ENCODE measurements at regions not wholly inside any gene's neighbourhood (a gene's known extent, or its start where the extent isn't known, plus 50 kb on each side); places are given as distances from the start of the nearest gene placed in this dataset.
"Not testable (repeated sequence)": the region's sequence is repeated elsewhere in the genome, so short reads cannot be mapped to it uniquely, and the experiment has no call there.

DNA sequence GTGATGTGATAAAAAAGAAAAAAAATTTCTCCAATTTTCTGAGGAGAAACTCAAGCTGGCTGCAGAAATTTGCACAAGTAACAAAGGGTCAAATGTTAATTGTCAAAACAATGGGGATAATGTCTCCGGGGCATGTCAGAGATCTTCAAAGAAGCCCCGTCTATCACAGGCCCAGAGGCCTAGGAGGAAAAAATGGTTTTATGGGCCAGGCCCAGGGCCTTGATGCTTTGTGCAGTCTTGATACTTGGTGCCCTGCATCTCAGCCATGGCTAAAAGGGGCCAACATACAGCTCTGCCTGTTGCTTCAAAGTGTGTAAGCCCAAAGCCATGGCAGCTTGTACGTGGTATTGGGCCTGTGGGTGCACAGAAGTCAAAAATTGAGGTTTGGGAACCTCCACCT is 961.0 kb downstream of the FAM133A start:
- no peak for DNase-seq

- DNase-seq, result no peak
These were observed 971.7 kb downstream of the FAM133A start for GRCh38 chrX:94645726-94646125.

DNA sequence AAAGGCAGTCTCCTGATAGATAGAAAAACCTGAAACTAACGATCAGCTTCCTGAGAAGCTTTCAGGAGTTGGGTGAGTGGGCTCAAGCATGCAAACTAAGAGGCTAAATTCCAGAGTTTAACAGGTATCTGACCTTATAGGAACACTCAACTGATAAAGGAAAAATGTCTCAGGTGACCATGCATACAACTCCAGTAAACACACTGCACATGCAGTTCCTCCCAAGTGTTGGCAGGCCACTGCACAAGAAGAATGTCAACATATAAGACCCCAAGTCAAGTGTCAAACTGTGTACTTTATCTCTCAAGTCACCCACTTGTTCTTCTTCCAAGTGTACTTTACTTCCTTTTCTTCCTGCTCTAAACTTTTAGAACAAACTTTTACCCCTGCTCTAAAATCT is 981.2 kb downstream of the FAM133A start:
- no peak for DNase-seq

DNA sequence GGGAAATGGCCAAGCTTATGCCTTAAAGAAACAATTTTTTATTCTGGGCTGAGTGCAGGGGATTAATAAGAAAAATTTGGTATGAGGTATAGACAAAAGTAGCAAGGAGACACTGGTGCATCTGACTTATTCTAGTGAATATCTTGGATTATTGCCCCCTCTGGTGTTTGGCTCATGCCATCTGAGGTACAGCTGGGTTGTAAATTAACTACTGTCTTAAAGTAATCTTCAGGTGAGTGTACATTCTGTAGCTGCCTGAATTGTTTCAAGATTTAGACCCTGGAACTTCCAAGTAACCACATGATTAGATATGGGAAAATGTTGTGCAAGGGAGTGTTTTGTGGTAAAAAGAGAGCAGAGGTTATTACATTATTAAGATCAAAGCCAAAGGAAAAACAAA is 988.7 kb downstream of the FAM133A start:
- no peak for DNase-seq

- DNase-seq, result no peak
These were observed 1002.3 kb downstream of the FAM133A start for GRCh38 chrX:94676285-94676684.

DNA sequence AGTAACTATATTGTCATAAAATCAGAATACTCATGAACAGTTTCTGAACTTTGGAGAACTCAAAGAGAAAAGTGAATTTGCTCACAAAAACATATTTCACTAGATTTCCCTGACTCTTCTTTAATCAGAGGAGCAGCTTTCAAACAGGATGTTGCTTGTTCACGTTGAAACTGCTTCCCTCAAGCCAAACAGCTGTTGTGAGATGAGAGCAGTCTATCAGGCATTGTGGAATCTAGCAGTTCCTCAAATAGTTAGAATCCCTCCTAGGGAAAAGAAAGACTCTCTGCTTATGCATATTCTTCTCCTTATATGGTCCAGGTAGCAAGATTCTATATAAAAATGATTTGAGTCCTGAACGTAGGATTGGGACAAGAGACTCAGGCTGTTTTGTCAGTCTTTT is 1012.1 kb downstream of the FAM133A start:
- DNase-seq, result no peak

DNA sequence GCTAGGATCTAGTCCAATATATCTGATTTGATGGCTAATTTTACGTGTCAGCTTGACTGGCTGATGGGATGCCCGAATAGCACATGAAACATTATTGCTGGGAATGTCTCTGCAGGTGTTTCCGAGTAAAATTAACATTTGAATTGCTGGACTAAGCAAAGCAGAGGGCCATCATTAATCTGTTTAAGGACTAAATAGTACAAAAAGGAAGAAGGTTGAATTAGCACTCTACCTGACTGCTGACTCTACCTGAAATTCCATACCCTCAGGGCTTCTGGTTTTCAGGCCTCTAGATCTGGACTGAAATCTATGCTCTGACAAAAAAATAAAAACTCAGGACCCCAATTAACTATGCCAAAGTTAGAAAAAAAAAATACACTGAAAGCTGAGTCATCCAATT is 1021.9 kb downstream of the FAM133A start:
- no peak for DNase-seq

DNA sequence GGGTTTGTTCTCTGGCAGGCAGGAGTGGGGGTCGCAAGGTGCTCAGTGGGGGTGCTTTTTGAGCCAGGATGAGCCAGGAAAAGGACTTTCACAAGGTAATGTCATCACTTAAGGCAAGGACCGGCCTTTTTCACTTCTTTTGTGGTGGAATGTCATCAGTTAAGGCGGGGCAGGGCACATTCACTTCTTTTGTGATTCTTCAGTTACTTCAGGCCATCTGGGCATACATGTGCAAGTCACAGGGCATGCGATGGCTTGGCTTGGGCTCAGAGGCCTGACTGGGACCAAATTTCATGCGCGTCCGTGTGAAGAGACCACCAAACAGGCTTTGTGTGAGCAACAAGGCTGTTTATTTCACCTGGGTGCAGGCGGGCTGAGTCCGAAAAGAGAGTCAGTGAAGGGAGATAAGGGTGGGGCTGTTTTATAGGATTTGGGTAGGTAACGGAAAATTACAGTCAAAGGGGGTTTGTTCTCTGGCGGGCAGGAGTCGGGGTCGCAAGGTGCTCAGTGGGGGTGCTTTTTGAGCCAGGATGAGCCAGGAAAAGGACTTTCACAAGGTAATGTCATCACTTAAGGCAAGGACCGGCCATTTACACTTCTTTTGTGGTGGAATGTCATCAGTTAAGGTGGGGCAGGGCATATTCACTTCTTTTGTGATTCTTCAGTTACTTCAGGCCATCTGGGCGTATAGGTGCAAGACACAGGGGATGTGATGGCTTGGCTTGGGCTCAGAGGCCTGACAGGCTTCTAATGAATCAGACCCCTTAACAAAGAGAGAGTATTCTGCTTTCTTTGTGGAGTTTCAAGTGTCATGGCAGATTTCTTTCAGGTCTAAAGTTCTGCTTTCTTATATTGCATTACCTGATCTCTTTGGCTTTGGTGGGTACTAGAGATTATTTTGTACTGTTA is 1030.6 kb downstream of the FAM133A start:
- not testable (repeated sequence) for DNase-seq

- no peak for DNase-seq
These were observed 1047.4 kb downstream of the FAM133A start for GRCh38 chrX:94721386-94721785.

DNA sequence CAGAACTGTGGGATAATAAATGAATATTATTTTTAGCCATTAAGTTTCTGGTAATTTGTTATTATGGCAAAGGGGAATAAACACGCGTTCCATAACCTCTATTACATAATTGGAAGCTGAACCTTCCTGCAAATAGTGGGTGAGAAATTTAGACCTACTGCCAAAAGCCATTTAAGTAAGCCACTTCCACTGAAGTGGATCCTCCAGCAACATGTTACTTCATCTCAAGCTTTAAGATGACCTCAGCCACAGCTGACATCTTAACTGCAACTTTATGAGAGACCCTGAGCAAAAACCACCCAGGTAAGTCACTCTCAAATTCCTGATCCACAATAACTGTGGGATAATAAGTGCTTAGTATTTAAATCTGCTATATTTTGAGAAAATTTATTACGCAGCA is 1048.6 kb downstream of the FAM133A start:
- DNase-seq, result no peak

- no peak for DNase-seq
These were observed 1068.8 kb downstream of the FAM133A start for GRCh38 chrX:94742772-94743171.

DNA sequence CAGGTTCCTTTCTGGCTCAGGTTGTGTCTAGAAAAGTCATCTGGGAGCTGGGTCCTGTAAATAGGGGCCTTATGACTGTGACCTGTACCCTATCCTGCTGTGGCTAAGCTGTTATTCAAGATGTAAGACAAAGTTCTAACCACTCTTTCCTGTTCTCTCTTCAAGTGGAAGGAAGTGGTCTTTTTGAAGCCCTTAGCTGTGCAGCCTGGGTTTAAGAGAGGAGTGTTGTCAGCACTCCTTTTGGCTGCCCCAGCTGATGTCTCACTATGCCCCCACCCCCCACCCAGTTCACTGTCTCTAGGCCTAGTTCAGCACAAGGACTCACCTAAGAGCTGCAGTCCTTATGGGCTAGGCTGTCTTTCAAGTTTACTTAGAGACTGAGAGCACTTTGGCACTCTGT is 1069.5 kb downstream of the FAM133A start:
- DNase-seq, result no peak

- DNase-seq, result no peak
These were observed 1070.8 kb downstream of the FAM133A start for GRCh38 chrX:94744786-94745185.

GRCh38 chrX:94751611-94752010 is 1077.6 kb downstream of the FAM133A start:
- DNase-seq, result no peak

DNA sequence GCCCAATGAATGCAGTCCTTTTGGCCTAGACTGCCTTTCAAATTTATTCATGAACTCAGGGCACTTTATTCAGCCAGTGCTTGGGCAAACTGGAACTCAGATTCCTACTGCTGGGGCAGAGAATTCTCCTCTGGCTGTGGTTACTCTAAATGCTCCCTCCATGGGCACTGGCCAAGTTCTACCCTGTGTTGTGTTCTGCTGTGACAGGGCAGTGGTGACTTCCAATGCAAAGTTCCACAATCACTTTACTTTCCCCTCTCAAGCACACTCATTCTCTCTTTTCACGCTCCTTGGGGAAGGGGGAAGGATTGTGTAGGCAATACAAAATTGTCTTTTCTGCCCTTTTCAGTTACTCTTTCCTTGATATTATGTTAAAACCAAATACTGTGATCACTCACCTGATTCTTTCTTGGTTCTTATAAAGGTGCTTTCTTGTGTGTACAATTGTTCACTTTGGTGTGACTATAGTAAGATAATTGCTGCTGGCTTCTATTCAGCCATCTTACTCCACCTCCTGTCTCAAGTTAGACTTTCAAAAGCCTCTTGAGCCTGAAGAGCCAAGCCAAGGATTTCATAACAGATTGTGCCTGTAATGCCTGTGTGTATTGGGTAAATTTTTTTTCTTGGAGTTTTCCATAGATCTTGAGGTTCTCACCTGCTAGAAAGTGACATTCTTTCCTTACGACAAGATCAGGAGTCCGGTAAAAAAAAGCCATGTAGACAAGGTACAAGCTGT is 1078.6 kb downstream of the FAM133A start:
- DNase-seq, result no peak

- DNase-seq, result peak; percentile 2
These were observed 1084.1 kb downstream of the FAM133A start for GRCh38 chrX:94758130-94758529.

DNA sequence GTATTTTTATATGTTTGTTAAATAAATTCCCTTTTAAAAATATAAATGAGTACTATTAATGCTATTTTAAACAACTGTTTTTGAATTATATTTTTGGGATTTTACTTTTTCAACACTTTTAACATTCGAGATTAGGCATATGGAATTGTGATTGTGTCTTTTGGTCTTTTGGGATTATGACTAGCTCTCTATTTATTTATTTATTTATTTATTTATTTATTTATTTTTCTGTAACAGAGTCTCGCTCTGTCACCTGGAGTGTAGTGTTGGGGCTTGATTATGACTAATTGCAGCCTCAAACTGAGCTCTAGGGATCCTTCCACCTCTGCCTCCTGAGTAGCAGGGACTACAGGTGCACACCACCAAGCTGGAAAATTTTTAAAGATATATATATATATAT is 1101.6 kb downstream of the FAM133A start:
- no peak for DNase-seq

- no peak for DNase-seq
These were observed 1139.5 kb downstream of the FAM133A start for GRCh38 chrX:94813541-94813940.

DNA sequence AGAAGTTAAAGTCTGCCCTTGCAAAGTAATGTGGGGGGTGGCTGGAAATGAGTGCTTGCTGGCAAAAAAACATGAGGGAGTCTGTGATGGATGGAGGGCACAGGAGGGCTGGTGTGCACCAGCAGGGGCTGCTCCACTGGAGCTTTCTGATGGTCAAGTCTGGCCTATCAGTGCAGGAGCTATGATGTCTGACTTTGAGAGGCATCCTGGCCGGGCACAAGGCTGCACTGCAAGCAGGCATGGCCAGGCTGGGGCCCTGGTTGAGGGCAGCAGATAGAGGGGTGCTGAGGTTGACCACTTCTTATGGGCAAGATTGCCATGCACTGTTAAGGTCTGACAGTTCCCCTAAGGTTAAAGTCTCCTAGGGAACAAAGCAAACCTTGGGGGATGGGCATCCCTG is 1140.2 kb downstream of the FAM133A start:
- DNase-seq, result no peak

DNA sequence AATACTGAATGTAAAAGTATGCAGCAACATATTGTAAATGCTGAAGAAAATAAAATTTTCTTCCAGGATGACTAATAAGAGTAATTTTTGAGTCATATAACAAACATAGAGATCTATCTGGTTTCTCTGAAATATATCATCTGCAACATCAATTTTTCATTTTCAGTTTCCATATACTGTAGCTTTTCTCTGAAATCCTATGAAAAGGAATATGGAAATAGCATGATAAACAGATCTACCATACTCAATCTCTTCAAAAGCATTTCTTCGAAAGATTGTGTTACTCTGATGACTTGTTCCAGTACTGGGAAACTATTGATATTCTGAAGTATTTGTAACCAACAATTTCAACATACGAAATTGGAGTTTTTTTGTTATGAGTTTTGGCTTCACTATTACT is 1156.7 kb downstream of the FAM133A start:
- DNase-seq, result no peak

GRCh38 chrX:94831364-94831763 is 1157.4 kb downstream of the FAM133A start:
- DNase-seq, result no peak

DNA sequence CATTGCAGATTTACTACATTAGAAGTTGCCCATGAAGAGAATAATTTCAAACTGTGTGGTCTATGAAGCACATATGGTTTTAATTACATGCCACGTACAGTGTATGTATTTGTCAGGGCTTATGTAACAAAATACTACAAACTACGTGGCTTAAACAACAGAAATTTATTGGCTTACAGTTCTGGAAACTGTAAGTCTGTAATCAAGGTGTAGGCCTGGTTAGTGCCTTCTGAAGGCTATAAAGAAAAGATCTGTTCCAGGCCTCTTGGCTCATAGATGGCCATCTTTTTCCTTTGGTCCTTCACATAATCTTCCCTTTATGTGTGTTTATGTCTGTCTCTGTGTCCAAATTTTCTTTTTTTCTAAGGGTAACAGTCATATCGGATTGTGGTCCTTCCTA is 1160.2 kb downstream of the FAM133A start:
- no peak for DNase-seq

DNA sequence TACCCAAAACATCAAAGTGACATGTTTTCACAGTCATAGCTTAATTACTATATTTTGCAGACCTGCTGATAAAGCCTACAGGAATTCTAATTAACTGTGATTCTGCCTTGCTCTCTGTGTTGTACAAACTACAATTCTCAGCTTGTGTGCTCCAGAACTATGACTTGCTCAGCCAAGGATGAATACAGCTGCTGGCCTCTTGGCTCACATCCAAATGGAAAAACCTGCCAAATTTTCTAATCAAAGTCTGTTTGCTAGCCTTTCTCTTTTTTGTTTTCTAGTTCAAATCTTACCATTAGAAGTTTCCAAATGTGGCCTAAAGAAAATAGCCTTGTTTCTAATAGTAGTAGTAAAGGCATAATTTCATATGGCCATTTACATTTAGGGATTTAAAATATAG is 1176.8 kb downstream of the FAM133A start:
- no peak for DNase-seq

- no peak for DNase-seq
These were observed 1180.2 kb downstream of the FAM133A start for GRCh38 chrX:94854251-94854650.
